SKM-1 (cell line): ENCODE measurements at regions not wholly inside any gene's neighbourhood (a gene's known extent, or its start where the extent isn't known, plus 50 kb on each side); places are given as distances from the start of the nearest gene placed in this dataset.

Experiments used
- DNase-seq: peaks from one replicate; lab custom pipeline; 2025; ENCODE audit not compliant: unreplicated experiment; lab: John Stamatoyannopoulos, UW

- DNase-seq, result peak; percentile 10
Measured at GRCh38 chr3:70120357-70120966, 120.9 kb downstream of the SAMMSON start.

- DNase-seq, result no peak
Measured at GRCh38 chr3:70127192-70127591, 127.7 kb downstream of the SAMMSON start.

- DNase-seq, result no peak
Measured at GRCh38 chr3:70137366-70137765, 137.8 kb downstream of the SAMMSON start.

- no peak for DNase-seq
Measured at GRCh38 chr3:70138606-70139005, 139.1 kb downstream of the SAMMSON start.
